ENCODE measurements at regions not wholly inside any gene's neighbourhood (a gene's known extent, or its start where the extent isn't known, plus 50 kb on each side); places are given as distances from the start of the nearest gene placed in this dataset.

GRCh38 chr2:22261165-22261564 is 1123.8 kb upstream of the KLHL29 start:
- ChIA-PET CTCF (ENCODE audit: low intra/inter-chr PET ratio, low total read pairs) (no interaction called here), POLR2A (no interaction called here)
- H3K4me1 ChIP-seq (ENCODE audit: insufficient read depth, low read length), result no peaks in the 10 kb centered on the region
- intact Hi-C loops (cut with micrococcal nuclease; ENCODE audit: unreplicated experiment), result no loop called here
- H2AFZ ChIP-seq (ENCODE audit: low read length), result no peak overlapping the region
- no peaks in the 10 kb centered on the region for H4K20me1 ChIP-seq (ENCODE audit: insufficient read depth, low read length)
- H3K79me2 ChIP-seq (ENCODE audit: insufficient read depth, low read length), result no peaks in the 10 kb centered on the region
- peaks cover 72% of the 10 kb centered on the region for H3K9me3 ChIP-seq (ENCODE audit: low read length)
- H3K27me3 ChIP-seq (ENCODE audit: control insufficient read depth in 1 of 2, insufficient read depth in 2 of 2, low read length in 2 of 2), result no peaks in the 10 kb centered on the region
- ATAC-seq (no peak), FAIRE-seq (no peak), DNase-seq (ENCODE audit: low spot score) (no peak)
- TF ChIP-seq ZMAT5 (CRISPR knock-in tag; IDR thresholded peaks at IDR 0.05; ENCODE audit: borderline replicate concordance, low read depth), result no peak
- TF ChIP-seq RAD51 (IDR thresholded peaks at IDR 0.05; ENCODE audit: borderline replicate concordance), result peak; percentile 85
- H3K36me3 ChIP-seq (replicated peaks in 1 of 2; ENCODE audit: control insufficient read depth in 1 of 2, insufficient read depth in 2 of 2, low read length in 2 of 2), result no peaks in the 10 kb centered on the region
- no peak overlapping the region for H3K27ac ChIP-seq (ENCODE audit: extremely low read length, insufficient read depth, low read length)
- BruUV-seq (replicated peaks), result no TSS peak
- H3K4me2 ChIP-seq (ENCODE audit: low read depth, low read length), result no peak overlapping the region
- H3K4me3 ChIP-seq (replicated peaks in 1 of 3; ENCODE audit: insufficient read depth in 1 of 3, low read depth in 2 of 3, low read length in 3 of 3), result no peak overlapping the region
- in situ Hi-C loops (cut with HindIII; ENCODE audit: extremely low pct_ligation_motif_present, low pct_unique_long_range_greater_than_20kb), result no loop called here
- H3K9ac ChIP-seq (ENCODE audit: insufficient read depth, low read depth, low read length), result no peak overlapping the region
- whole genome bisulfite sequencing (ENCODE audit: low lambda C conversion rate), result 15% methylated on average over 7 of the region's 7 CpGs

- POLR2A ChIA-PET, result no interaction called here
- no peak overlapping the region for H3K27ac ChIP-seq (ENCODE audit: extremely low read length, insufficient read depth, low read length)
- BruUV-seq (replicated peaks), result no TSS peak
- no peak overlapping the region for H3K4me3 ChIP-seq (replicated peaks in 1 of 3; ENCODE audit: insufficient read depth in 1 of 3, low read depth in 2 of 3, low read length in 3 of 3)
- FAIRE-seq (no peak), DNase-seq (ENCODE audit: low spot score) (no peak), ATAC-seq (no peak)
- H3K9ac ChIP-seq (ENCODE audit: insufficient read depth, low read depth, low read length), result no peak overlapping the region
- H3K79me2 ChIP-seq (ENCODE audit: insufficient read depth, low read length), result no peaks in the 10 kb centered on the region
- CTCF ChIA-PET (ENCODE audit: low intra/inter-chr PET ratio, low total read pairs), result no interaction called here
- no peaks in the 10 kb centered on the region for H3K27me3 ChIP-seq (ENCODE audit: control insufficient read depth in 1 of 2, insufficient read depth in 2 of 2, low read length in 2 of 2)
- no peaks in the 10 kb centered on the region for H3K36me3 ChIP-seq (replicated peaks in 1 of 2; ENCODE audit: control insufficient read depth in 1 of 2, insufficient read depth in 2 of 2, low read length in 2 of 2)
- WGBS (ENCODE audit: low lambda C conversion rate), result 36% methylated on average over 1 of the region's 1 CpG
- H3K4me1 ChIP-seq (ENCODE audit: insufficient read depth, low read length), result no peaks in the 10 kb centered on the region
- no peak overlapping the region for H3K4me2 ChIP-seq (ENCODE audit: low read depth, low read length)
- H2AFZ ChIP-seq (ENCODE audit: low read length), result no peak overlapping the region
- H4K20me1 ChIP-seq (ENCODE audit: insufficient read depth, low read length), result no peaks in the 10 kb centered on the region
- in situ Hi-C loops (cut with HindIII; ENCODE audit: extremely low pct_ligation_motif_present, low pct_unique_long_range_greater_than_20kb) (no loop called here), intact Hi-C loops (cut with micrococcal nuclease; ENCODE audit: unreplicated experiment) (no loop called here)
- peaks cover 75% of the 10 kb centered on the region for H3K9me3 ChIP-seq (ENCODE audit: low read length)
- TF ChIP-seq SIN3A (IDR thresholded peaks at IDR 0.05; ENCODE audit: borderline replicate concordance, low read depth, low read length) (no peak), FOXK2 (IDR thresholded peaks at IDR 0.05) (no peak), JDP2 (CRISPR knock-in tag; IDR thresholded peaks at IDR 0.05; ENCODE audit: borderline replicate concordance) (no peak), JUN (CRISPR knock-in tag; IDR thresholded peaks at IDR 0.05) (no peak), CERS6 (CRISPR knock-in tag; IDR thresholded peaks at IDR 0.05) (no peak), ARNT2 (CRISPR knock-in tag; IDR thresholded peaks at IDR 0.05; ENCODE audit: low read depth) (no peak), RCOR2 (CRISPR knock-in tag; IDR thresholded peaks at IDR 0.05) (no peak), POLR2AphosphoS5 (IDR thresholded peaks at IDR 0.05; ENCODE audit: low read depth, low read length) (no peak), RXRA (CRISPR knock-in tag; IDR thresholded peaks at IDR 0.05) (no peak), HNRNPK (IDR thresholded peaks at IDR 0.05; ENCODE audit: low read depth, low read length, poor library complexity, severe bottlenecking) (no peak), ZNF687 (CRISPR knock-in tag; IDR thresholded peaks at IDR 0.05) (no peak)
- TF ChIP-seq, protein P1, sequence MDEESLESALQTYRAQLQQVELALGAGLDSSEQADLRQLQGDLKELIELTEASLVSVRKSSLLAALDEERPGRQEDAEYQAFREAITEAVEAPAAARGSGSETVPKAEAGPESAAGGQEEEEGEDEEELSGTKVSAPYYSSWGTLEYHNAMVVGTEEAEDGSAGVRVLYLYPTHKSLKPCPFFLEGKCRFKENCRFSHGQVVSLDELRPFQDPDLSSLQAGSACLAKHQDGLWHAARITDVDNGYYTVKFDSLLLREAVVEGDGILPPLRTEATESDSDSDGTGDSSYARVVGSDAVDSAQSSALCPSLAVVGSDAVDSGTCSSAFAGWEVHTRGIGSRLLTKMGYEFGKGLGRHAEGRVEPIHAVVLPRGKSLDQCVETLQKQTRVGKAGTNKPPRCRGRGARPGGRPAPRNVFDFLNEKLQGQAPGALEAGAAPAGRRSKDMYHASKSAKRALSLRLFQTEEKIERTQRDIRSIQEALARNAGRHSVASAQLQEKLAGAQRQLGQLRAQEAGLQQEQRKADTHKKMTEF (CRISPR knock-in tag; IDR thresholded peaks at IDR 0.05), result no peak
Observed at GRCh38 chr2:22270341-22270740, 1114.6 kb upstream of the KLHL29 start.

All from HepG2 (cell line).